Erythroblast (primary cell): ENCODE measurements at regions not wholly inside any gene's neighbourhood (a gene's known extent, or its start where the extent isn't known, plus 50 kb on each side); places are given as distances from the start of the nearest gene placed in this dataset.

Source experiments
- DNase-seq, 2 experiments: peaks; one replicate each; lab custom pipeline; 2025; lab: John Stamatoyannopoulos, UW
- GATA1 ChIP-seq: IDR thresholded peaks from 2 replicates; pipeline ENCODE4 v1.6.1; 2011; ENCODE audit warnings: low read depth, mild to moderate bottlenecking, control low read depth, low read length, moderate library complexity
- POLR2A ChIP-seq: IDR thresholded peaks from 2 replicates; pipeline ENCODE4 v1.6.1; 2011; ENCODE audit warnings: mild to moderate bottlenecking, low read length

- no peak for DNase-seq
- no peak for TF ChIP-seq GATA1
- no peak for TF ChIP-seq POLR2A
Measured at GRCh38 chrX:97740044-97740443, 856.3 kb downstream of the RPA4 start.

GRCh38 chrX:97740886-97741285, 857.2 kb downstream of the RPA4 start:
- DNase-seq, result no peak

GRCh38 chrX:97743014-97743413, 859.3 kb downstream of the RPA4 start:
- TF ChIP-seq POLR2A, result no peak
- TF ChIP-seq GATA1, result no peak
- DNase-seq, result peak; percentile 2 to 17

More at GRCh38 chrX:97740886-97741285, 857.2 kb downstream of the RPA4 start:
- TF ChIP-seq POLR2A (no peak), GATA1 (no peak)

GRCh38 chrX:97747346-97747745, 863.6 kb downstream of the RPA4 start:
- no peak for DNase-seq
- TF ChIP-seq GATA1 (no peak), POLR2A (no peak)

- TF ChIP-seq POLR2A (no peak), GATA1 (no peak)
- no peak for DNase-seq
Measured at GRCh38 chrX:97751016-97751415, 867.3 kb downstream of the RPA4 start.

- no peak for TF ChIP-seq GATA1
- no peak for TF ChIP-seq POLR2A
- DNase-seq, result no peak
Measured at GRCh38 chrX:97751735-97752134, 868.0 kb downstream of the RPA4 start.

GRCh38 chrX:97756879-97757278, 873.2 kb downstream of the RPA4 start:
- TF ChIP-seq GATA1 (no peak), POLR2A (no peak)
- DNase-seq, result no peak

GRCh38 chrX:97763391-97763790, 879.7 kb downstream of the RPA4 start:
- TF ChIP-seq GATA1 (no peak), POLR2A (no peak)
- no peak for DNase-seq

GRCh38 chrX:97763981-97764380, 880.3 kb downstream of the RPA4 start:
- DNase-seq, result no peak
- TF ChIP-seq GATA1, result no peak

- no peak for DNase-seq
- TF ChIP-seq POLR2A, result no peak
- TF ChIP-seq GATA1, result no peak
Measured at GRCh38 chrX:97766501-97767095, 882.9 kb downstream of the RPA4 start.

GRCh38 chrX:97787311-97787710, 903.6 kb downstream of the RPA4 start:
- no peak for TF ChIP-seq GATA1
- no peak for DNase-seq

- TF ChIP-seq POLR2A, result no peak
- TF ChIP-seq GATA1, result no peak
- DNase-seq, result no peak
Measured at GRCh38 chrX:97787849-97788248, 904.1 kb downstream of the RPA4 start.

GRCh38 chrX:97790850-97791249, 907.1 kb downstream of the RPA4 start:
- DNase-seq, result no peak
- TF ChIP-seq GATA1, result no peak
- TF ChIP-seq POLR2A, result no peak

- DNase-seq, result no peak
- no peak for TF ChIP-seq GATA1
- no peak for TF ChIP-seq POLR2A
Measured at GRCh38 chrX:97797076-97797475, 913.4 kb downstream of the RPA4 start.

- no peak for TF ChIP-seq POLR2A
- no peak for TF ChIP-seq GATA1
- DNase-seq, result no peak
Measured at GRCh38 chrX:97806238-97806637, 922.5 kb downstream of the RPA4 start.

GRCh38 chrX:97806946-97807345, 923.2 kb downstream of the RPA4 start:
- DNase-seq, result no peak

GRCh38 chrX:97820170-97820569, 936.5 kb downstream of the RPA4 start:
- TF ChIP-seq GATA1, result no peak
- no peak for DNase-seq

More at GRCh38 chrX:97806946-97807345, 923.2 kb downstream of the RPA4 start:
- TF ChIP-seq GATA1, result no peak
- TF ChIP-seq POLR2A, result no peak
